ENCODE measurements at regions not wholly inside any gene's neighbourhood (a gene's known extent, or its start where the extent isn't known, plus 50 kb on each side); places are given as distances from the start of the nearest gene placed in this dataset.
"Not testable (repeated sequence)": the region's sequence is repeated elsewhere in the genome, so short reads cannot be mapped to it uniquely, and the experiment has no call there.

DNA sequence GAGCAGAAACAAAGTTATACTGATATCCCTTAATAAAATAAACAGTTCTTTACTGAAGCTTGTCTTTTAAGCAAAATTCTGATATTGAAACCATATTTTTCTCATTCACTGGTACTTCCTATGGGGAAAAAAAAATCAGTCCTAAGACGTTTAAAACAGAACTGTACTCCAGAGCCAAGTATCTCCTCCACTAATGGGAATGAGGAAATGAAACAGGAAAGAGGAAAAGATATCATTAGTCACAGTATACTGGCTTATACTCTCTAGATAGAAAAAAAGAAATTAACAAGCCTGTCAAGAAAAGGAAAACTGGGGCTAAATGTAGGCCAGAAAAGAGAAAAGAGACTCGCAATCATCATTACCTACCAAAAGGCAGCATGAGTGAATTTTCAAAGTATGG, 252.7 kb downstream of the CENPC start:
- DNase-seq (ENCODE audit: low read depth), result no peak
- H3K4me3 ChIP-seq (ENCODE audit: low read depth, low read length), result no peak overlapping the region
- no peak for TF ChIP-seq CTCF (conservative IDR thresholded peaks at IDR 0.05; ENCODE audit: low read depth, low read length)

DNA sequence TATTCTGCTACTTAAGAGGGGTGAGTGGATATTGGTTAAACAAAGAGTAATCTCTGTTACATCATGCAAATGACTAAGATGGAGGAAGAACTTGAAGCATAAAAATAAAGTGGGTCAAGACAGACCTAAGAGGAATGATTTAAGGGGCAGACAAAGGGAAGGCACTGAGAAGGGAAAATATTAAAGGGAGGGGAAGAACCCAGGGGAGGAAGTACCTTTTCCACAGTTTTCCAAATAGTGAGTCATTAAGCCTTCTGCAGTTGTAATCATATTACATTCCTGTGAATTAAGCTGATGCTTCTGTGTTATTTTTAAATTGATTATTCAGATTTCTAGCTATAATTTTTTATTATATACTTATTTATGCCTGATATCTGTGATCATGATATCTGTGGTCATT, 253.3 kb downstream of the CENPC start:
- no peak overlapping the region for H3K4me3 ChIP-seq (ENCODE audit: low read depth, low read length)
- DNase-seq (ENCODE audit: low read depth), result no peak
- TF ChIP-seq CTCF (conservative IDR thresholded peaks at IDR 0.05; ENCODE audit: low read depth, low read length), result no peak

- TF ChIP-seq CTCF (conservative IDR thresholded peaks at IDR 0.05; ENCODE audit: low read depth, low read length), result no peak
- H3K4me3 ChIP-seq (ENCODE audit: low read depth, low read length), result no peak overlapping the region
- no peak for DNase-seq (ENCODE audit: low read depth)
Observed at GRCh38 chr4:67291644-67292043, 253.7 kb downstream of the CENPC start.

- TF ChIP-seq CTCF (conservative IDR thresholded peaks at IDR 0.05; ENCODE audit: low read depth, low read length), result peak; percentile 37
- no peak for DNase-seq (ENCODE audit: low read depth)
- no peak overlapping the region for H3K4me3 ChIP-seq (ENCODE audit: low read depth, low read length)
Observed at GRCh38 chr4:67288964-67289363, 256.3 kb downstream of the CENPC start.

DNA sequence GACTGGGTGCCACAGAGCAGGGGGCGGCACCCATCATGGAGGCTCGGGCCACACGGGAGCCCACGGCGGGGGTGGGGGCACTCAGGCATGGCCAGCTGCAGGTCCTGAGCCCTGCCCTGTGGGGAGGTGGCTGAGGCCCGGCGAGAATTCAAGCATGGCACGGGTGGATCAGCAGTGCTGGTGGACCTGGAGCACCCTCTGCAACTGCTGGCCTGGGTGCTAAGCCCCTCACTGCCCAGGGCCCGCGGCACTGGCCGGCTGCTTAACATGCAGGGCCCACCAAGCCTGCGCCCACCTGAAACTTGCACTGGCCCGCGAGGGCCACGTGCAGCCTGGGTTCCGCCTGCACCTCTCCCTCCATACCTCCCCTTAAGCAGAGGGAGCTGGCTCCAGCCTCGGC, 258.6 kb downstream of the CENPC start:
- H3K4me3 ChIP-seq (ENCODE audit: low read depth, low read length), result no peak overlapping the region
- no peak for DNase-seq (ENCODE audit: low read depth)
- TF ChIP-seq CTCF (conservative IDR thresholded peaks at IDR 0.05; ENCODE audit: low read depth, low read length), result no peak

DNA sequence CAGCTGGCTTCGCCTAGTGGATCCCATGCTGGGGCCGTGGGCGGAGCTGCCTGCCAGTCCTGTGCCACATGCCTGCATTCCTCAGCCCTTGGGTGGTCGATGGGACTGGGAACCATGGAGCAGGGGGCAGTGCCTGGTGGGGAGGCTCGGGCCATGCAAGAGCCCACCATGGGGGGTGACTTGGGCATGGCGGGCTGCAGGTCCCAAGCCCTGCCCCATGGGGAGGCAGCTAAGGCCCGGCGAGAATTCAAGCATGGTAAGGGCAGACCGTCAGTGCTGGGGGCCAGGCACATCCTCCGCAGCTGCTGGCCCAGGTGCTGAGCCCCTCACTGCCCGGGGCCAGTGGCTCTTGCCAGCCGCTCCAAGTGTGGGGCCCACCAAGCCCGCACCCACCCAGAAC, 262.6 kb downstream of the CENPC start:
- no peak overlapping the region for H3K4me3 ChIP-seq (ENCODE audit: low read depth, low read length)
- TF ChIP-seq CTCF (conservative IDR thresholded peaks at IDR 0.05; ENCODE audit: low read depth, low read length), result no peak
- DNase-seq (ENCODE audit: low read depth), result no peak

- TF ChIP-seq CTCF (conservative IDR thresholded peaks at IDR 0.05; ENCODE audit: low read depth, low read length), result no peak
- no peak overlapping the region for H3K4me3 ChIP-seq (ENCODE audit: low read depth, low read length)
- no peak for DNase-seq (ENCODE audit: low read depth)
Observed at GRCh38 chr4:67275179-67275750, 270.0 kb downstream of the CENPC start.

- H3K4me3 ChIP-seq (ENCODE audit: low read depth, low read length); DNase-seq (ENCODE audit: low read depth): not testable (repeated sequence)
Observed at GRCh38 chr4:67274671-67275070, 270.6 kb downstream of the CENPC start.
